Neuronal stem cell (in vitro differentiated cells): ENCODE measurements at regions not wholly inside any gene's neighbourhood (a gene's known extent, or its start where the extent isn't known, plus 50 kb on each side); places are given as distances from the start of the nearest gene placed in this dataset.

Experiments
- DNase-seq: peaks from one replicate; pipeline ENCODE4 v3.0.0-alpha.2; 2013; ENCODE audit warnings: low spot score
- H2AFZ ChIP-seq: one replicate; pipeline ENCODE4 v1.6.1; 2013; ENCODE audit warnings: mild to moderate bottlenecking, low read length, inconsistent platforms
- H2AK5ac ChIP-seq: 2 replicates; pipeline ENCODE4 v1.6.1; 2013; ENCODE audit warnings: low read depth, mild to moderate bottlenecking, inconsistent platforms, low read length, moderate library complexity, mixed read lengths
- H2BK120ac ChIP-seq: 2 replicates; pipeline ENCODE4 v1.6.1; 2013; ENCODE audit warnings: low read depth, mild to moderate bottlenecking, inconsistent platforms, low read length, moderate library complexity, mixed read lengths
- H2BK12ac ChIP-seq: one replicate; pipeline ENCODE4 v1.6.1; 2013; ENCODE audit warnings: low read length, inconsistent platforms
- H2BK15ac ChIP-seq: 2 replicates; pipeline ENCODE4 v1.6.1; 2013; ENCODE audit warnings: mild to moderate bottlenecking, low read length, inconsistent platforms, mixed read lengths
- H2BK5ac ChIP-seq: one replicate; pipeline ENCODE4 v1.6.1; 2013; ENCODE audit warnings: inconsistent platforms, mild to moderate bottlenecking, low read length, moderate library complexity
- H3K14ac ChIP-seq: one replicate; pipeline ENCODE4 v1.6.1; 2013; ENCODE audit warnings: low read length, inconsistent platforms
- H3K18ac ChIP-seq: 2 replicates; pipeline ENCODE4 v1.6.1; 2013; ENCODE audit warnings: low read length, inconsistent platforms
- H3K23ac ChIP-seq: 2 replicates; pipeline ENCODE4 v1.6.1; 2013; ENCODE audit warnings: low read depth, mild to moderate bottlenecking, mixed read lengths, low read length, inconsistent platforms; ENCODE audit not compliant: poor library complexity
- H3K27ac ChIP-seq: replicated peaks from 3 replicates; pipeline ENCODE4 v1.5.1; 2013; ENCODE audit warnings: low read length, inconsistent platforms
- H3K27me3 ChIP-seq, 3 experiments: 2 replicates each; pipeline ENCODE4 v1.6.1; 2013; ENCODE audit warnings: low read length in 3 of 3, mild to moderate bottlenecking in 2 of 3, inconsistent platforms in 1 of 3, low read depth in 1 of 3, mixed read lengths in 1 of 3, moderate library complexity in 1 of 3; ENCODE audit not compliant: control insufficient read depth in 3 of 3, insufficient read depth in 3 of 3
- H3K36me3 ChIP-seq, 2 donors: replicated peaks in 1 of 2; 2 replicates each; pipeline ENCODE4 v1.6.1; 2013; ENCODE audit warnings: low read length in 2 of 2; ENCODE audit not compliant: control insufficient read depth in 2 of 2, insufficient read depth in 2 of 2
- H3K4ac ChIP-seq: 2 replicates; pipeline ENCODE4 v1.6.1; 2013; ENCODE audit warnings: inconsistent platforms, mild to moderate bottlenecking, low read length, moderate library complexity
- H3K4me1 ChIP-seq, 2 donors: 1 replicate in 1 of 2; 2 replicates in 1 of 2; pipeline ENCODE4 v1.6.1; 2013; ENCODE audit warnings: low read length in 2 of 2, low read depth in 1 of 2; ENCODE audit not compliant: control insufficient read depth in 2 of 2, insufficient read depth in 1 of 2
- H3K4me2 ChIP-seq: one replicate; pipeline ENCODE4 v1.6.1; 2013; ENCODE audit warnings: mild to moderate bottlenecking, low read length, inconsistent platforms; ENCODE audit not compliant: insufficient read depth, poor library complexity, severe bottlenecking
- H3K4me3 ChIP-seq, 2 donors: 2 replicates each; pipeline ENCODE4 v1.5.1; 2013; ENCODE audit warnings: low read length in 2 of 2, mild to moderate bottlenecking in 2 of 2, inconsistent platforms in 1 of 2, moderate library complexity in 1 of 2
- H3K79me1 ChIP-seq: one replicate; pipeline ENCODE4 v1.6.1; 2013; ENCODE audit warnings: low read depth, mild to moderate bottlenecking, inconsistent platforms, low read length, moderate library complexity
- H3K9ac ChIP-seq: one replicate; pipeline ENCODE4 v1.6.1; 2013; ENCODE audit warnings: mild to moderate bottlenecking, low read depth, low read length, inconsistent platforms; ENCODE audit not compliant: poor library complexity
- H3K9me3 ChIP-seq, 2 donors: replicated peaks in 1 of 2; 2 replicates each; pipeline versions ENCODE3 to v1.6.1; 2013; ENCODE audit warnings: low read length in 2 of 2, mild to moderate bottlenecking in 2 of 2, inconsistent platforms in 1 of 2, low read depth in 1 of 2, mixed read lengths in 1 of 2, moderate library complexity in 1 of 2; ENCODE audit not compliant: control insufficient read depth in 2 of 2, insufficient read depth in 1 of 2
- H4K8ac ChIP-seq: one replicate; pipeline ENCODE4 v1.6.1; 2013; ENCODE audit warnings: low read depth, mild to moderate bottlenecking, inconsistent platforms, low read length, moderate library complexity
- H4K91ac ChIP-seq: one replicate; pipeline ENCODE4 v1.6.1; 2013; ENCODE audit warnings: low read length, low read depth, mild to moderate bottlenecking, inconsistent platforms; ENCODE audit not compliant: poor library complexity
- WGBS, 2 donors: extraction: QIAGEN DNeasy Blood & Tissue Kit; methylation state at CpG; one replicate each; pipeline ENCODE4 v1.1.7; 2013; ENCODE audit warnings: missing lambda C conversion rate in 2 of 2, mixed read lengths in 1 of 2; ENCODE audit not compliant: insufficient read length in 2 of 2, insufficient replicate concordance in 1 of 2; ENCODE audit errors: extremely low coverage in 2 of 2; 5-methylcytosine and 5-hydroxymethylcytosine counted together

GRCh38 chr2:223122781-223123180, 70.8 kb downstream of the KCNE4 start:
- no peak overlapping the region for H2BK120ac ChIP-seq
- H2BK5ac ChIP-seq = no peak overlapping the region
- no peak overlapping the region for H2BK15ac ChIP-seq
- no peak overlapping the region for H3K4me3 ChIP-seq
- DNase-seq = no peak
- no CpG with 5 or more reads among the region's 4 CpGs for WGBS, 2 donors
- H3K4ac ChIP-seq = no peak overlapping the region
- no peak overlapping the region for H4K91ac ChIP-seq
- no peak overlapping the region for H3K27ac ChIP-seq
- H3K9ac ChIP-seq = no peak overlapping the region
- no peaks in the 10 kb centered on the region for H3K9me3 ChIP-seq
- no peaks in the 10 kb centered on the region for H3K79me1 ChIP-seq
- no peaks in the 10 kb centered on the region for H3K27me3 ChIP-seq
- H2BK12ac ChIP-seq = no peak overlapping the region
- no peak overlapping the region for H3K4me2 ChIP-seq
- no peak overlapping the region for H2AFZ ChIP-seq
- H3K18ac ChIP-seq = no peak overlapping the region
- H3K36me3 ChIP-seq = no peaks in the 10 kb centered on the region
- H3K4me1 ChIP-seq = peaks cover 0 to 4% of the 10 kb centered on the region in 2 donors
- H3K14ac ChIP-seq = no peak overlapping the region
- no peak overlapping the region for H2AK5ac ChIP-seq
- H4K8ac ChIP-seq = no peak overlapping the region
- H3K23ac ChIP-seq = no peak overlapping the region

GRCh38 chr2:223123855-223124610, 72.0 kb downstream of the KCNE4 start:
- no peak overlapping the region for H3K23ac ChIP-seq
- H3K18ac ChIP-seq = no peak overlapping the region
- H3K14ac ChIP-seq = no peak overlapping the region
- H4K91ac ChIP-seq = no peak overlapping the region
- no peak overlapping the region for H2AFZ ChIP-seq
- no peak for DNase-seq
- no peak overlapping the region for H2BK5ac ChIP-seq
- H3K27me3 ChIP-seq = no peaks in the 10 kb centered on the region
- WGBS, 2 donors = no CpG with 5 or more reads among the region's 6 CpGs
- H2BK15ac ChIP-seq = no peak overlapping the region
- no peak overlapping the region for H3K9ac ChIP-seq
- no peaks in the 10 kb centered on the region for H3K9me3 ChIP-seq
- H3K79me1 ChIP-seq = no peaks in the 10 kb centered on the region
- H3K4me2 ChIP-seq = no peak overlapping the region
- no peak overlapping the region for H2BK12ac ChIP-seq
- H3K4me3 ChIP-seq = no peak overlapping the region
- H2BK120ac ChIP-seq = no peak overlapping the region
- H2AK5ac ChIP-seq = no peak overlapping the region
- no peak overlapping the region for H3K4ac ChIP-seq
- no peak overlapping the region for H4K8ac ChIP-seq
- no peaks in the 10 kb centered on the region for H3K36me3 ChIP-seq
- H3K4me1 ChIP-seq = peaks cover 0 to 4% of the 10 kb centered on the region in 2 donors
- no peak overlapping the region for H3K27ac ChIP-seq

GRCh38 chr2:223141606-223142005, 89.6 kb downstream of the KCNE4 start:
- no CpG with 5 or more reads among the region's 4 CpGs for WGBS, 2 donors
- no peak overlapping the region for H2BK120ac ChIP-seq
- H3K23ac ChIP-seq = no peak overlapping the region

GRCh38 chr2:223142118-223142517, 90.1 kb downstream of the KCNE4 start:
- H3K18ac ChIP-seq = no peak overlapping the region
- no peak for DNase-seq
- H3K79me1 ChIP-seq = no peaks in the 10 kb centered on the region
- H2AFZ ChIP-seq = peak overlapping the region; percentile 69
- no peaks in the 10 kb centered on the region for H3K9me3 ChIP-seq
- peak overlapping the region; percentile 97 for H4K8ac ChIP-seq
- H3K27me3 ChIP-seq = no peaks in the 10 kb centered on the region
- no peak overlapping the region for H3K14ac ChIP-seq
- no peak overlapping the region for H2BK120ac ChIP-seq
- H3K4me3 ChIP-seq = no peak overlapping the region
- no peak overlapping the region for H2BK12ac ChIP-seq
- no peak overlapping the region for H2BK5ac ChIP-seq
- H3K9ac ChIP-seq = no peak overlapping the region
- WGBS, 2 donors = no CpG with 5 or more reads among the region's 7 CpGs
- no peak overlapping the region for H2AK5ac ChIP-seq
- no peak overlapping the region for H4K91ac ChIP-seq
- no peak overlapping the region for H3K4ac ChIP-seq
- H3K36me3 ChIP-seq = no peaks in the 10 kb centered on the region
- H3K4me2 ChIP-seq = no peak overlapping the region
- H3K27ac ChIP-seq = no peak overlapping the region
- H3K23ac ChIP-seq = no peak overlapping the region
- H2BK15ac ChIP-seq = no peak overlapping the region
- H3K4me1 ChIP-seq = no peaks in the 10 kb centered on the region

More at GRCh38 chr2:223141606-223142005, 89.6 kb downstream of the KCNE4 start:
- H2BK15ac ChIP-seq = no peak overlapping the region
- H4K8ac ChIP-seq = no peak overlapping the region
- H3K18ac ChIP-seq = no peak overlapping the region
- H3K4me2 ChIP-seq = no peak overlapping the region
- no peaks in the 10 kb centered on the region for H3K9me3 ChIP-seq
- DNase-seq = no peak
- no peaks in the 10 kb centered on the region for H3K4me1 ChIP-seq
- H2BK12ac ChIP-seq = no peak overlapping the region
- no peak overlapping the region for H4K91ac ChIP-seq
- no peak overlapping the region for H2BK5ac ChIP-seq
- no peak overlapping the region for H3K9ac ChIP-seq
- no peak overlapping the region for H3K14ac ChIP-seq
- H2AFZ ChIP-seq = no peak overlapping the region
- H3K4me3 ChIP-seq = no peak overlapping the region
- no peak overlapping the region for H3K27ac ChIP-seq
- no peak overlapping the region for H2AK5ac ChIP-seq
- H3K27me3 ChIP-seq = no peaks in the 10 kb centered on the region
- no peaks in the 10 kb centered on the region for H3K79me1 ChIP-seq
- no peak overlapping the region for H3K4ac ChIP-seq
- H3K36me3 ChIP-seq = no peaks in the 10 kb centered on the region
